ENCODE measurements at regions not wholly inside any gene's neighbourhood (a gene's known extent, or its start where the extent isn't known, plus 50 kb on each side); places are given as distances from the start of the nearest gene placed in this dataset.

- Histone ChIP-seq H3K4me3 (ENCODE audit: low read length) (no peak overlapping the region), H3K9me2 (replicated peaks; ENCODE audit: low read length) (no peaks in the 10 kb centered on the region), H3K79me2 (ENCODE audit: low read length) (no peaks in the 10 kb centered on the region), H3K27me3 (ENCODE audit: low read length) (no peaks in the 10 kb centered on the region), H2AFZ (ENCODE audit: low read length) (no peak overlapping the region), H3K27ac (ENCODE audit: low read length) (no peak overlapping the region), H3K4me2 (ENCODE audit: low read length) (no peak overlapping the region), H3K36me3 (ENCODE audit: low read depth, low read length) (no peaks in the 10 kb centered on the region), H3K9me3 (ENCODE audit: low read length) (no peaks in the 10 kb centered on the region), H3K4me1 (ENCODE audit: insufficient read depth, low read length) (0 out of 2 replicates have a peak, but pooled peaks cover 4% of the 10 kb centered on the region), H4K20me1 (ENCODE audit: low read length) (no peaks in the 10 kb centered on the region), H3F3A (ENCODE audit: low read length, unreplicated experiment) (no peaks in the 10 kb centered on the region), H3K9ac (ENCODE audit: low read length) (no peak overlapping the region)
- DNase-seq, result no peak
- ChIA-PET CTCF (no interaction called here), POLR2A (ENCODE audit: unreplicated experiment) (no interaction called here)
- TF ChIP-seq EZH2phosphoT487 (IDR thresholded peaks at IDR 0.05; ENCODE audit: borderline replicate concordance, low read length), result no peak
- TF ChIP-seq CTCF (conservative IDR thresholded peaks at IDR 0.05; ENCODE audit: low read depth, low read length), result no peak
- TF ChIP-seq EZH2 (IDR thresholded peaks at IDR 0.05; ENCODE audit: low read length, unreplicated experiment), result no peak
- intact Hi-C loops (cut with micrococcal nuclease), result no loop called here
- no TSS peak for BruUV-seq (replicated peaks)
- ATAC-seq, result no peak
Measured at GRCh38 chr2:19460761-19461160, 102.3 kb upstream of the OSR1 start.

GRCh38 chr2:19458427-19459003 lies 100.1 kb upstream of the OSR1 start:
- Histone ChIP-seq H3K79me2 (ENCODE audit: low read length) (no peaks in the 10 kb centered on the region), H3K9me3 (ENCODE audit: low read length) (no peaks in the 10 kb centered on the region), H3F3A (ENCODE audit: low read length, unreplicated experiment) (no peaks in the 10 kb centered on the region), H2AFZ (ENCODE audit: low read length) (no peak overlapping the region), H3K36me3 (ENCODE audit: low read depth, low read length) (no peaks in the 10 kb centered on the region), H3K9me2 (replicated peaks; ENCODE audit: low read length) (no peaks in the 10 kb centered on the region), H3K4me1 (ENCODE audit: insufficient read depth, low read length) (0 out of 2 replicates have a peak, but pooled peaks cover 4% of the 10 kb centered on the region), H3K4me2 (ENCODE audit: low read length) (no peak overlapping the region), H4K20me1 (ENCODE audit: low read length) (no peaks in the 10 kb centered on the region), H3K4me3 (ENCODE audit: low read length) (no peak overlapping the region), H3K27ac (ENCODE audit: low read length) (no peak overlapping the region), H3K9ac (ENCODE audit: low read length) (no peak overlapping the region), H3K27me3 (ENCODE audit: low read length) (no peaks in the 10 kb centered on the region)
- TF ChIP-seq EZH2 (IDR thresholded peaks at IDR 0.05; ENCODE audit: low read length, unreplicated experiment) (no peak), EZH2phosphoT487 (IDR thresholded peaks at IDR 0.05; ENCODE audit: borderline replicate concordance, low read length) (no peak), CTCF (conservative IDR thresholded peaks at IDR 0.05; ENCODE audit: low read depth, low read length) (no peak)
- ChIA-PET POLR2A (ENCODE audit: unreplicated experiment) (no interaction called here), CTCF (no interaction called here)
- intact Hi-C loops (cut with micrococcal nuclease), result no loop called here
- BruUV-seq (replicated peaks), result no TSS peak
- no peak for DNase-seq
- ATAC-seq, result peak; percentile 27; the same call in 1 of the 2 replicates

GRCh38 chr2:19457809-19458208 lies 99.4 kb upstream of the OSR1 start:
- CTCF ChIA-PET, result no interaction called here
- Histone ChIP-seq H3F3A (ENCODE audit: low read length, unreplicated experiment) (no peaks in the 10 kb centered on the region), H3K4me3 (ENCODE audit: low read length) (no peak overlapping the region), H3K79me2 (ENCODE audit: low read length) (no peaks in the 10 kb centered on the region), H4K20me1 (ENCODE audit: low read length) (no peaks in the 10 kb centered on the region), H3K9me3 (ENCODE audit: low read length) (no peaks in the 10 kb centered on the region), H3K4me2 (ENCODE audit: low read length) (no peak overlapping the region), H3K27me3 (ENCODE audit: low read length) (no peaks in the 10 kb centered on the region), H3K36me3 (ENCODE audit: low read depth, low read length) (no peaks in the 10 kb centered on the region), H3K27ac (ENCODE audit: low read length) (no peak overlapping the region), H2AFZ (ENCODE audit: low read length) (no peak overlapping the region), H3K9me2 (replicated peaks; ENCODE audit: low read length) (no peaks in the 10 kb centered on the region), H3K9ac (ENCODE audit: low read length) (no peak overlapping the region), H3K4me1 (ENCODE audit: insufficient read depth, low read length) (0 out of 2 replicates have a peak, but pooled peaks cover 4% of the 10 kb centered on the region)
- no peak for ATAC-seq
- no TSS peak for BruUV-seq (replicated peaks)
- no peak for DNase-seq
- no peak for TF ChIP-seq CTCF (conservative IDR thresholded peaks at IDR 0.05; ENCODE audit: low read depth, low read length)
- TF ChIP-seq EZH2phosphoT487 (IDR thresholded peaks at IDR 0.05; ENCODE audit: borderline replicate concordance, low read length), result no peak
- no peak for TF ChIP-seq EZH2 (IDR thresholded peaks at IDR 0.05; ENCODE audit: low read length, unreplicated experiment)
- POLR2A ChIA-PET (ENCODE audit: unreplicated experiment), result no interaction called here
- intact Hi-C loops (cut with micrococcal nuclease), result no loop called here

Data from PC-3 (cell line).